ENCODE measurements at regions not wholly inside any gene's neighbourhood (a gene's known extent, or its start where the extent isn't known, plus 50 kb on each side); places are given as distances from the start of the nearest gene placed in this dataset.
"Not testable (repeated sequence)": the region's sequence is repeated elsewhere in the genome, so short reads cannot be mapped to it uniquely, and the experiment has no call there.

DNA sequence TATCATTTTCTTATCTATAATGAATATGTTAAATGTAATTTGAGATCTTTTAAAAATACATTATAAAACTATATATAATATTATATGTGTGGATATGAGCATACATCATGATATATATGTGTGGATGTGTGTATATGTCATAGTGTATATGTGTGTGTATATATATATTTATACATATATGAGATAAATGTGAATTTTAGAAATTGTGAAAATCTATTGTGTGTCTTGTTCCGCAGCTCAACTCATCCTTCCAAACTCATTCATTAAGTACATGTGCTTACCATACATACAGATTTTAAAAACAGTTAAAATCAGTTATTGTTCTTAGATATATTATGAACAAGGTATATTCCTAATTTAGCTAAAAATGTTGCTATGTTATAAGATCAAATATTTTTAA, 435.2 kb upstream of the MIR17HG start:
- no peaks in the 10 kb centered on the region for H3K27me3 Mint-ChIP-seq
- no peak overlapping the region for H3K27ac Mint-ChIP-seq
- H3K9me3 Mint-ChIP-seq = peaks cover 13% of the 10 kb centered on the region
- H3K36me3 Mint-ChIP-seq (ENCODE audit: low read depth) = no peaks in the 10 kb centered on the region
- H3K4me3 Mint-ChIP-seq = no peak overlapping the region
- H3K4me1 Mint-ChIP-seq = no peaks in the 10 kb centered on the region
- no peak for ATAC-seq (replicated peaks)

DNA sequence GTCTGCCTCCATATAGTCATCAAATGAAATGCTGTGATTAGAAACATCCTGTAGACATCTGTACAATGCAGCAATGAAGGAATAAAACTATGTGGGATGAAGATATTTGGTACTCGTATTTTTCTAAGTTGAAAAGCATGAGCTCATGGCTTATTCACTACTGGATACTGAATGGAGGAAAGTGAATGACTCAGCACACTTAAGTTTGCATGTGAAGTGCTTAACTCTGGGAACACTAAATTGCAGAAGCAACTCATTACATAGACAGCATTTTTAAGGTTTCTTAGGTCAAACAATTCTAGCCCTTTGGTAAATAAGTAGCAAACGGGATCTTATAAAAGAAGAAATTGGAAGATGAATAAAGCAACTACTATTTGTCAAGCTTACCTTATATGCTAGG, 429.0 kb upstream of the MIR17HG start:
- Mint-ChIP-seq H3K9me3 (peaks cover 6% of the 10 kb centered on the region), H3K27ac (no peak overlapping the region), H3K27me3 (no peaks in the 10 kb centered on the region), H3K4me3 (no peak overlapping the region), H3K4me1 (no peaks in the 10 kb centered on the region), H3K36me3 (ENCODE audit: low read depth) (no peaks in the 10 kb centered on the region)
- no peak for ATAC-seq (replicated peaks)

DNA sequence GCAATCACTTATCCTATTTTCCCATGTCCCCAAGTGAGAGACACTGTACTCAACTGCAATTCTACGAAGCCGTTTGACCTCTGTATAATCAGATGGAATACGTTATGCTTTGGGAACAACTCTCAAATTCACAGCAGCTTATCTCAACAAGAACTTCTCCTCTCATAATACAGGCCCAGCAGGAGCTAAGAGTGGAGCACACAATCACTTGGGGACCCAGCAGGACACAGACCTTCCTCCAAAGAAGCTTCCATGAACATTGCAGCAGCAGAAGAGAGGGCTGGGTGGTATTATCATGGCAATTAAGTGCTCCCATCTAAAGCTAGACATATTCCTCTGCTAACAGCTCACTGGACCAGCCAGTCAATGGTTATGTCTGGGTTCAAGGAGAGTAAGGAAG, 428.3 kb upstream of the MIR17HG start:
- Mint-ChIP-seq H3K36me3 (ENCODE audit: low read depth) (no peaks in the 10 kb centered on the region), H3K9me3 (peaks cover 6% of the 10 kb centered on the region), H3K4me1 (no peaks in the 10 kb centered on the region), H3K27me3 (no peaks in the 10 kb centered on the region), H3K4me3 (no peak overlapping the region), H3K27ac (no peak overlapping the region)
- ATAC-seq (replicated peaks) = no peak

DNA sequence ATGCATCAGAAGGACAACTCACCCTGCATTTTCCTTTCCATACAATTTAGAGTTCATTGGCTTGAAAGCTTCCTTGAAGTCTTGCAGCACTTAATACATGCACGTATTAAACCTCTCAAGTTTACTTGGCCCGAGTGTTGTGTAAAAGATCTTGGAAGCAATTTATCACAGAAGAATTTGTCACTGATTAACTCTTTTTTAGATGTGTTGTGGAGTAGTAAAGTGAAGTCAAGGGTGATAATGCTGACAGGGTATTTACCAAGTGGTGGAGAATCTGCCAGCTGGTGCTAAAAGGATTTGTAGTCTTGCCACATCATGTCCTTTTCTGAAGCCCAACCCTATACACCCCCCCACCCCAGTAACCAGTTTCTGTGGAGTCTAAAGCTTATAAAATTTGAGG, 421.0 kb upstream of the MIR17HG start:
- H3K36me3 Mint-ChIP-seq (ENCODE audit: low read depth) = no peaks in the 10 kb centered on the region
- no peak for ATAC-seq (replicated peaks)
- no peaks in the 10 kb centered on the region for H3K27me3 Mint-ChIP-seq
- peaks cover 16% of the 10 kb centered on the region for H3K9me3 Mint-ChIP-seq
- no peaks in the 10 kb centered on the region for H3K4me1 Mint-ChIP-seq
- no peak overlapping the region for H3K27ac Mint-ChIP-seq
- H3K4me3 Mint-ChIP-seq = no peak overlapping the region

DNA sequence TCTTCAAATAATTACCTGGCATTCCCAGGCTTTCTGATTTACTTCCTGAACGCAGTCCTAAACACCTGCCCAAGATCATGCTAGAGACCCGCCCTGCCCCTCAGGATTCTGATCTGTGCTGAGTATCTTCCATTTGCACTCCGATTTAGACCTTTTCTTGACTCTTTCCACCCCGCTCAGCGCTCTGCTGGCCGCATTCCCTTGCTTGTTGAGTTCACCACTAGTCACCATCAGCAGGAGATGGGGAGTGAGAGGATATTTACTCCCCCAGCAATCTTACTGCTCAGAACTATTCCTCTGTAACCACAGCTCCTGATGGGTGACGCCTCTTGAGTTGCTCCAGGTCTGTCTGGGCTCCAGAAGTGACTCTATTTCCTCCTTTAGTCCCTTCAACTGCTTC, 419.4 kb upstream of the MIR17HG start:
- no peak for ATAC-seq (replicated peaks)
- Mint-ChIP-seq H3K27me3 (no peaks in the 10 kb centered on the region), H3K4me1 (no peaks in the 10 kb centered on the region), H3K27ac (no peak overlapping the region), H3K36me3 (ENCODE audit: low read depth) (no peaks in the 10 kb centered on the region), H3K9me3 (peaks cover 16% of the 10 kb centered on the region), H3K4me3 (no peak overlapping the region)

DNA sequence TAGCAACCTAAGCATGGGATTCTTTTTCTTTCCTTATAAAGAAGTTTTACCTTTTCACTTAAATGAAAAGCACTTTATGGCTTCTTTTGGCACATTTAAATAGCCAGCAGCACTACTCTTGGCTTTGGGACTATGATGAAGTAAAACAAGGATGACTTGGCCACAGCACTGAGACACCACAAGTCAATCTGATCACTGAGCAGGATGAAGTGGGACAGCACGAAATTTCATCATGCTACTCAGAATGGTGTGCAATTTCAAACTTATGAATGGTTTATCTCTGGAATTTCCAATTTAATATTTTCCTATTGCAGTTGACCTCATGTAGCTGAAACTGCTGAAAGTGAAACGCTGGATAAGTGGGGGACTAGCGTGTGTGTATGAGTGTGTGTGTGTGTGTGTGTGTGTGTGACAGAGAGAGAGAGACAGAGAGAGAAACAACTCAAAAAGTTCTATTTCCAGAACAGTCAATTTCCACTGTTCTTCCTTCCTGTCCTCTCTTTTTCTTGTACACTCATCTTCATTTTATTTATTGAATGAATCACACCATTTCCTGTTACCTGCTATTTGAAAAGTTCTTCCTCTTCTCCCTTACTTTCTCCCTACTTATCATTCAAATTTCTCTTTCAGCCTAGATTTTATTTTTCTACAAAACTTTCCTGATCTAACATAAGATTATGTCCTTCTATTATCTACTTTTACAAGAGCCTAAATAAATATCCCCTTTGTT, 414.2 kb upstream of the MIR17HG start:
- Mint-ChIP-seq H3K27me3 (no peaks in the 10 kb centered on the region), H3K36me3 (ENCODE audit: low read depth) (no peaks in the 10 kb centered on the region), H3K4me3 (no peak overlapping the region), H3K9me3 (peaks cover 12% of the 10 kb centered on the region), H3K4me1 (no peaks in the 10 kb centered on the region), H3K27ac (no peak overlapping the region)
- ATAC-seq (replicated peaks) = no peak

DNA sequence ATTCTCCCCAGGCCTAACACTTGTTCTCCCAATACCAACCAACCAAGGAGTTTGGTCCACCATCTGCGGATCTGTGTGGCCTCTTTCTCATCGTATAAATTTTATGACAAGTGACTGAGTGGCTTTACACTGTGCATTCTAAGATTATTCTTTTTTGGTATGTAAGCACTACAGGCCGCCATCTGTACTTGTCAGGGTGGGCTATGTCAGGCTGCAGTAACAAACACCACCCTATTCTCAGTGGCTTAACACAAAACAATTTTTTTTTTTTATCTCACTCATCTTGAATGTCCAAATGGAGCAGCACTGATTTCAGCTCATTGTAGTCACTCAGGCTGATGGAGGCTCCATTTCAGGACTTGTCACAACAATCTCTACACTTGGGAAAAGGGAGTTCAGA, 412.7 kb upstream of the MIR17HG start:
- no peak overlapping the region for H3K4me3 Mint-ChIP-seq
- no peak overlapping the region for H3K27ac Mint-ChIP-seq
- no peaks in the 10 kb centered on the region for H3K36me3 Mint-ChIP-seq (ENCODE audit: low read depth)
- no peak for ATAC-seq (replicated peaks)
- H3K9me3 Mint-ChIP-seq = peaks cover 6% of the 10 kb centered on the region
- no peaks in the 10 kb centered on the region for H3K27me3 Mint-ChIP-seq
- H3K4me1 Mint-ChIP-seq = no peaks in the 10 kb centered on the region

DNA sequence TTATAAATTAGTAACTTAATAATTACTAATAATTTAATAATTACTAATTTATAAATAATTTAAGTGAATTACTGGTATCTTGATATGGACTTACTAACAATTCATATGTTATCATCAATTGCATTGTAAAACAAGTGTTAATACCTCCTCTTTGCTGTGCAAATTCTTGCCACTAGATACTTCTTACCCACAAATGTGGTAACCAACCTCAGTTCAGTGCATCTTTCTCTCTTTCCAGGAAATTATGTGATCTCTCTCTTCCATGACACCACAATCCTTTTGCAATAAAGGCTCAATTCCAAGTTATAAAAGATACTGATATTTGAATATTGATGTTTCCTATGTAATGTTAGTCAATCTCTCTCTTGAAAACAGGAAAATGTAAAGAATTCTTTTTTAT, 408.6 kb upstream of the MIR17HG start:
- no peak for ATAC-seq (replicated peaks)
- no peak overlapping the region for H3K4me3 Mint-ChIP-seq
- no peaks in the 10 kb centered on the region for H3K36me3 Mint-ChIP-seq (ENCODE audit: low read depth)
- no peaks in the 10 kb centered on the region for H3K27me3 Mint-ChIP-seq
- no peak overlapping the region for H3K27ac Mint-ChIP-seq
- no peaks in the 10 kb centered on the region for H3K4me1 Mint-ChIP-seq
- peaks cover 4% of the 10 kb centered on the region for H3K9me3 Mint-ChIP-seq

DNA sequence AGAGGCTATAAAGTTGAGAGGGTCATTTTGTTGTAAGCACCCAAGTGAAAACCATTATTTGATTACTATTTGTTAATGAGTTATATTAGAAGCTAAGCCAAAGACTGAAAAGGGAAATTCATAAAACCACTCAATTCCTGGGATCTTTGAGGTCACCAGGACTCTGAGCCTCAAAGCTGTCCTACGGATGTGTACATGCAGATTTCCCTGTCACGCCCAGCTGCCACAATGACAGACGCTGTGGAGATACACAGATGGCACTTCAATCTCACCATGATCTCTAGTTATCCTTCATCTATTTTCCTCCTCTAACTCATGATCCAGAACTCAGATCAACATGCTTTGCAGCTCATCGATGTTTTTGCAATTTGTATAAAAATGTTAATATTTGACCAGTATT, 403.5 kb upstream of the MIR17HG start:
- H3K4me3 Mint-ChIP-seq = no peak overlapping the region
- H3K27me3 Mint-ChIP-seq = no peaks in the 10 kb centered on the region
- H3K9me3 Mint-ChIP-seq = peaks cover 12% of the 10 kb centered on the region
- no peaks in the 10 kb centered on the region for H3K36me3 Mint-ChIP-seq (ENCODE audit: low read depth)
- no peaks in the 10 kb centered on the region for H3K4me1 Mint-ChIP-seq
- H3K27ac Mint-ChIP-seq = no peak overlapping the region
- ATAC-seq (replicated peaks) = no peak

DNA sequence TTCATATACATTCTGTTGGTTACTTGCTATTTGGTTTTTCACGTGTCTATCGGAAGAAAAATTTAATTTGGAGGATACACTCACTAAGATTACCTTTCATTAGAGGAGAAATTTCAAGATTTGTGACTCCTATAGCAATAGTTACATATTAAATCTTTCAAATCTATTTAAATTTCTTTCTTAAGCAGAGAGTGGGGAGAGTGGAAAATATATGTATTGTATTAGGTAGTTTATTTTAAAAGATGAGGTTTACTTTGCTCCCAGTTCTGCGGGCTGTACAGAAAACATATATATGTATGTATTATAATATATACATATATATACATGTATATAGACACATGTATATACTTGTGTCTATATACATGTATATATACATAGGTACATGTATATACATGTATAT, 402.3 kb upstream of the MIR17HG start:
- not testable (repeated sequence) for ATAC-seq (replicated peaks); H3K27me3 Mint-ChIP-seq; H3K4me3 Mint-ChIP-seq; H3K36me3 Mint-ChIP-seq (ENCODE audit: low read depth); H3K4me1 Mint-ChIP-seq; H3K27ac Mint-ChIP-seq
- H3K9me3 Mint-ChIP-seq = peaks cover 15% of the 10 kb centered on the region

DNA sequence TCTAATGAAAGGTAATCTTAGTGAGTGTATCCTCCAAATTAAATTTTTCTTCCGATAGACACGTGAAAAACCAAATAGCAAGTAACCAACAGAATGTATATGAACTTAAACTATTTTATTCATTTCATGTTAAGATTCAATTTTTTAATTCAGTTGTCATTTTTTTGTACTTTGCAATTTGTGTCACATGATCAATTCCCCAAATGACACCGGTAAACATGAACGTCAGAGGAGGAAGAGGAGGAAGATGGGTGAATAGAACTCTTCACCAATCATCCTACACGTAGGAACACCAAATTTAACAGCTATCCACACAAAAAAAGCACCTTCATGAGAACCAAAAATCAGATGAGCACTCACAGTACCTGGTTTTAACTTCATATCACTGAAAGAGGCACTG, 401.4 kb upstream of the MIR17HG start:
- H3K36me3 Mint-ChIP-seq (ENCODE audit: low read depth); H3K27ac Mint-ChIP-seq; H3K27me3 Mint-ChIP-seq; H3K4me3 Mint-ChIP-seq; H3K4me1 Mint-ChIP-seq; ATAC-seq (replicated peaks): not testable (repeated sequence)
- peaks cover 13% of the 10 kb centered on the region for H3K9me3 Mint-ChIP-seq

DNA sequence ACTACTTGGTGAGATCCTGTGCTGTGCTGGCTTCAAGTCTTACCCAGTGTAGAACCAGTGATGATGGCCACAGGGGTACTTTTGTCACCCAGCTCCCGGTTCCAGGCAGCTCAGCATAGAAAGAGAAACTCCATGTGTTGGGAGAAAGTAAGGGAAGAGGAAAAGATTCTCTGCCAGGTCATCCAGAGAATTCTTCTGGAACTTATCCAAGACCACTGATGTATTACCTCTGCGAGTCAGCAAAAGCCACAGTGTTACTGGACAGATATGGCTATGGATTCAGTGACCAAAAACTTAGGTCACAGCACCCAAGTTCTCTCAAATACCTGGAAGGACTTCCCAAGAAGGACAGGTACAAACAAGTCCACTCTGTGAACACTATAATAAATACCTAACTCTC, 399.5 kb upstream of the MIR17HG start:
- no peak overlapping the region for H3K27ac Mint-ChIP-seq
- no peaks in the 10 kb centered on the region for H3K4me1 Mint-ChIP-seq
- H3K27me3 Mint-ChIP-seq = no peaks in the 10 kb centered on the region
- H3K36me3 Mint-ChIP-seq (ENCODE audit: low read depth) = no peaks in the 10 kb centered on the region
- H3K4me3 Mint-ChIP-seq = no peak overlapping the region
- no peak for ATAC-seq (replicated peaks)
- peaks cover 11% of the 10 kb centered on the region for H3K9me3 Mint-ChIP-seq

DNA sequence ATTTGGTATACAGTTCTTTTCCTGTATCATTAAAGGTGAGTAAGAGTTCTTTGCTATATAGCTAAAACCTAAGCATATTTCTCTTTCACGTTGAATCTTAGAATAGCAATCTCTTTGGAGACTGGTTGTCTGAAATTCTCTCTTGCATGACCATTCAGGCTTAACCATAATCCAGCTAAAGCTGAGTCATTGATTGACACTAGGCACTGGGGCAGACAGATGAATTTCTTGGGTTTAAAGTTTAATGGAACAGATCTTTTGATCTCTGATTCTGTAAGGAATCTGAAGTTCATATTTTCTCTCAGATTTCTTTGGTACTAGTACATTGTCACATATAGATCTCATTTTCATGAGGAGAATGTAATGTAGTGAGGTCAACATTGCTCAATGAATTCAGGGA, 397.3 kb upstream of the MIR17HG start:
- Mint-ChIP-seq H3K4me1 (no peaks in the 10 kb centered on the region), H3K36me3 (ENCODE audit: low read depth) (no peaks in the 10 kb centered on the region), H3K27me3 (no peaks in the 10 kb centered on the region), H3K9me3 (peaks cover 11% of the 10 kb centered on the region), H3K4me3 (no peak overlapping the region), H3K27ac (no peak overlapping the region)
- no peak for ATAC-seq (replicated peaks)

DNA sequence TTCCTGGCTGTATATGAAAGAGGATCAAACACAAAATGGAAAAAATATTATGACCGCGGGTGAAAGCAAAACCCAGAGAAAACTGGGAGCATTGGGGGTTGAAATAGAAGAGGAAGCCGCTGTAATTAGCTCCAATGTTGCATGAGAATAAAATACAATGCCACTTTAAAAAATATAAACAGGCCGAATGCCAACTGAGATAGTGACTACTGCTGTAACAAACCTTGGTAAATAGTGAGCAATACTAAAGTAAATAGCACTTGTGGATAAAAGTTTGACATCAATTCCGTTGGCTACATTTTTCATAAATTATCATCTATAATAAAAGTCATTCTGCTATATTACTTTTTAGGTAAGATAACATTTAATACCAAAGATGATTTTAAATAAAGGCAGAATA, 395.8 kb upstream of the MIR17HG start:
- no peaks in the 10 kb centered on the region for H3K36me3 Mint-ChIP-seq (ENCODE audit: low read depth)
- no peaks in the 10 kb centered on the region for H3K4me1 Mint-ChIP-seq
- no peak overlapping the region for H3K27ac Mint-ChIP-seq
- ATAC-seq (replicated peaks) = no peak
- peaks cover 11% of the 10 kb centered on the region for H3K9me3 Mint-ChIP-seq
- no peak overlapping the region for H3K4me3 Mint-ChIP-seq
- no peaks in the 10 kb centered on the region for H3K27me3 Mint-ChIP-seq

DNA sequence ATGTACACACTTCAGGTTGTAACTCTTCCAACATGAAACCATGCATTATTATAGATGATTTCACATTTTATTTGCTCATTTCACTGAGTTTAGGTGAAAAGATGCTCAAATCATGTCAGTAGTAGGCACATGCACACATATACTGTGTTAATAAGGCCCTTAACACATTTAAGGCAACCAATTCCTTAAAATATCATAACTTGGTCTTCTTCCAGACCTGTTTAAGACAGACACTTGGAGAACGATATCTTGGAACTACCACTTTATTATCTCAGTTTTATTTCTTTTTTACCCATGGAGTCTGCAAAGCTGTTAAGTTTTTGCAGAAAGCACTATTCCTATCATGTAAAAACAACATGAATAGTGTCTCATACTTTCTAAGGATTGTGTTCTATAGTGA, 395.2 kb upstream of the MIR17HG start:
- ATAC-seq (replicated peaks) = no peak
- H3K27me3 Mint-ChIP-seq = no peaks in the 10 kb centered on the region
- H3K27ac Mint-ChIP-seq = no peak overlapping the region
- no peak overlapping the region for H3K4me3 Mint-ChIP-seq
- H3K36me3 Mint-ChIP-seq (ENCODE audit: low read depth) = no peaks in the 10 kb centered on the region
- H3K4me1 Mint-ChIP-seq = no peaks in the 10 kb centered on the region
- H3K9me3 Mint-ChIP-seq = peaks cover 11% of the 10 kb centered on the region

DNA sequence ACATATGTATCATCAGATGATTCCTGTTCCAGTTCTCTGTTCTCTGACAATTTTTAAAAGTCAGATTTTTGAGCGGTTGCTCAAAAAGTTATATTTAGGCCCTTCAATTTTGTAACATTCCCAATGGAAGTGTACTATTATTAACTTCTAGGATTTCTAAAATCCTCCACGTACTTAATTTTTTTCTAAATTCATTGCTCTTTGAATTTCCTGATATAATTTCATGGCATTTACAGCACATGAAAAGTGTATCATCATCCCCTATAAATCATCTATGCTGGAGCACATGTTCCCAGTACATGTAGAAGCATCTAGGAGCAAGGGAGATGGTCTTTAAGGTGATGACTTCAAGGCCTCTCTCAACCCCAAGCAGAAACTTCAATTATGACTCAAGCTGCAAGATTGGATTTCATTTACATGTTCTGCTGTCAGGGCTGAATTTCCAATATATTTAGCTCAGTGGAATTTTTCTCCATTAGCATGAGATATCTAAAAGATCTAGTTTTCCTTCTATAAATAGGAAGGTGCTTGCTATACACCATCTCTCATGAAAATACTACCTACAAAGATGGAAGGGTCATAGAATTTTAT, 392.8 kb upstream of the MIR17HG start:
- Mint-ChIP-seq H3K9me3 (no peaks in the 10 kb centered on the region), H3K4me1 (no peaks in the 10 kb centered on the region), H3K27ac (no peak overlapping the region), H3K4me3 (no peak overlapping the region), H3K36me3 (ENCODE audit: low read depth) (no peaks in the 10 kb centered on the region), H3K27me3 (no peaks in the 10 kb centered on the region)
- ATAC-seq (replicated peaks) = no peak

All from activated T-helper 17 cell treated with anti-CD3 and anti-CD28 coated beads, Interleukin-2, amount 50 U/mL, for 72 hours (primary cell).